Neural crest cell (in vitro differentiated cells): ENCODE measurements at regions not wholly inside any gene's neighbourhood (a gene's known extent, or its start where the extent isn't known, plus 50 kb on each side); places are given as distances from the start of the nearest gene placed in this dataset.

Source experiments
- DNase-seq: peaks from one replicate; pipeline ENCODE4 v3.0.0; 2021; ENCODE audit warnings: low read depth, mixed read lengths, low spot score
- H3K27ac Mint-ChIP-seq: one replicate; pipeline ENCODE4 v1.8.0; 2021; ENCODE audit warnings: mild to moderate bottlenecking, mixed read lengths; ENCODE audit not compliant: unreplicated experiment
- H3K27me3 Mint-ChIP-seq: 2 replicates; pipeline ENCODE4 v1.8.0; 2021; ENCODE audit warnings: low read depth, mild to moderate bottlenecking, mixed read lengths
- H3K36me3 Mint-ChIP-seq: 2 replicates; pipeline ENCODE4 v1.8.0; 2021; ENCODE audit warnings: low read depth, mild to moderate bottlenecking, mixed read lengths
- H3K4me1 Mint-ChIP-seq: 2 replicates; pipeline ENCODE4 v1.8.0; 2021; ENCODE audit warnings: mixed read lengths
- H3K4me3 Mint-ChIP-seq: one replicate; pipeline ENCODE4 v1.8.0; 2021; ENCODE audit warnings: mild to moderate bottlenecking, mixed read lengths
- H3K9me3 Mint-ChIP-seq: 2 replicates; pipeline ENCODE4 v1.8.0; 2021; ENCODE audit warnings: mixed read lengths
- TF ChIP-seq, protein P1 (sequence below): fragments of 200-600 bp; sonication (generic); conservative IDR thresholded peaks from 2 replicates; pipeline ENCODE4 v1.5.0; 2021; ENCODE audit warnings: antibody characterized with exemption, mild to moderate bottlenecking

DNA sequence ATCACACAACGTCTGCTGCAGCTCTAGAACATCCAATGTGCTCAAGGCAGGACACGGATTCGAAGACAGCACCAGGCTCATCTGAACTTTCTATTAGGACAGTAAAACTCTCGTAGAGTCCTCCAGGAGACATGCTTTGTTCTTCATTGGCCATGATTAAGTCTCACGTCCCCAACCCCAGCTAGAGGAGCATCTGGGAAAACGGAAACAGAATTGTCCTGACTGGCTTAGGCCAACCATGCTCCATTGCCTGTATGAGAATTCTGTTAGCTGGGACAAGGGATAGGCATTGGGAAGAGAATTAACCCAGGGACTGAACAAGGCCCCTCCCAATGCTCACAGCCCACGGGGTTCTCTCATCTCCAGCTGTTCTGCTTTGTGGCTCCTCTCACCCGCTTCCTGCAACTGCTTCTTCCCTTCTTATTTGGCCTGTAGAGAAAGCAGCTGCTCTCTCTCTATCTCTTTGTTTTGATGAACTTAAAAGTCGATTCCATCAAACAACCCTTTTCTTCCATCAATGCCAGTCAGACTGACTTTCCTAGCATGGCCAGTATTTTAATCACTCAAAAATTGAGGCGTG, 75.6 kb downstream of the C1QL2 start:
- Mint-ChIP-seq H3K9me3 (no peaks in the 10 kb centered on the region), H3K27ac (no peak overlapping the region)

DNA sequence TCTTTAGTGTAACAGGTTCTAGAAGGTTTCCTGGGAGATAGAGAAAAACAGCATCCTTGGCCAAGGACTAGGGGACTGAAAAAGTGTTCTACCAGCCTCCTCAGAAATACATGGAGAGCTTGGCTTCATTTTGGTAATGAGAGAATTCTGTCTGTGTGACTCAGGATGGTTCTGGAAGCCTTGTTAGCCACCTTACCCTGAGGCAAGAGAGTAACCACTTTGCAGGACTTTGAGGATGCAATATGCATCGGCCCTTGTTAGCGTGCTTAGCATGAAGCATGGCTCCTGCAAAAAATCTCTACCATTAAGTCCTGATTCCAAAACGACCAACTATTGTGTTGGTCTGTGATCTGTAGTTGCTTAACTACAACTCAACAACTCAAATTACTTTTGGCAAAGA, 79.8 kb downstream of the C1QL2 start:
- DNase-seq = no peak
- H3K4me3 Mint-ChIP-seq = no peak overlapping the region
- H3K36me3 Mint-ChIP-seq = no peaks in the 10 kb centered on the region
- no peaks in the 10 kb centered on the region for H3K9me3 Mint-ChIP-seq
- H3K27ac Mint-ChIP-seq = no peak overlapping the region
- H3K4me1 Mint-ChIP-seq = no peaks in the 10 kb centered on the region
- TF ChIP-seq, protein P1, sequence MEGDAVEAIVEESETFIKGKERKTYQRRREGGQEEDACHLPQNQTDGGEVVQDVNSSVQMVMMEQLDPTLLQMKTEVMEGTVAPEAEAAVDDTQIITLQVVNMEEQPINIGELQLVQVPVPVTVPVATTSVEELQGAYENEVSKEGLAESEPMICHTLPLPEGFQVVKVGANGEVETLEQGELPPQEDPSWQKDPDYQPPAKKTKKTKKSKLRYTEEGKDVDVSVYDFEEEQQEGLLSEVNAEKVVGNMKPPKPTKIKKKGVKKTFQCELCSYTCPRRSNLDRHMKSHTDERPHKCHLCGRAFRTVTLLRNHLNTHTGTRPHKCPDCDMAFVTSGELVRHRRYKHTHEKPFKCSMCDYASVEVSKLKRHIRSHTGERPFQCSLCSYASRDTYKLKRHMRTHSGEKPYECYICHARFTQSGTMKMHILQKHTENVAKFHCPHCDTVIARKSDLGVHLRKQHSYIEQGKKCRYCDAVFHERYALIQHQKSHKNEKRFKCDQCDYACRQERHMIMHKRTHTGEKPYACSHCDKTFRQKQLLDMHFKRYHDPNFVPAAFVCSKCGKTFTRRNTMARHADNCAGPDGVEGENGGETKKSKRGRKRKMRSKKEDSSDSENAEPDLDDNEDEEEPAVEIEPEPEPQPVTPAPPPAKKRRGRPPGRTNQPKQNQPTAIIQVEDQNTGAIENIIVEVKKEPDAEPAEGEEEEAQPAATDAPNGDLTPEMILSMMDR = no peak
- H3K27me3 Mint-ChIP-seq = peaks cover 43% of the 10 kb centered on the region

More for the DNA sequence above, 75.6 kb downstream of the C1QL2 start:
- peaks cover 9% of the 10 kb centered on the region for H3K4me1 Mint-ChIP-seq
- DNase-seq = no peak
- H3K27me3 Mint-ChIP-seq = peaks cover 30% of the 10 kb centered on the region
- no peak overlapping the region for H3K4me3 Mint-ChIP-seq
- no peaks in the 10 kb centered on the region for H3K36me3 Mint-ChIP-seq
- TF ChIP-seq, protein P1 = no peak

DNA sequence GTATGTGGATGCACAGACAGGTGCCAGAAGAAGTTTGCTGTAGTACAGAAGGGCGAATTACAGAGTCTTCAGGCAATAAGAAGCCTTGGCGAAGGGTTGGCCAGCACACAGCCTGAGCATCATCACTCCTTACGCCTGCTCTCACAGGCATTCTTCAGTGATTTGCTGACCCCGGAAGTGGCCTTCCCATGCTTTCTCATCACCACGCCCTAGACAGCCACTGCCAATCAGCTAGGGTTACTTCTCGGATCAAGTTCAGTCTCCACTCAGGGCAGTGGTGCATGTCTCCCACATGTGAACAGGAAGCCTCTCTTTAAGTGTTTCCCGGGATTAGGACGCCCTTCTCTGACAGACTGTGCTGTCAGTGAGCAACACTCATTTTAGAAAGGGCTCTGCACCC, 81.8 kb downstream of the C1QL2 start:
- no peaks in the 10 kb centered on the region for H3K4me1 Mint-ChIP-seq
- no peak for DNase-seq
- peaks cover 41% of the 10 kb centered on the region for H3K27me3 Mint-ChIP-seq

DNA sequence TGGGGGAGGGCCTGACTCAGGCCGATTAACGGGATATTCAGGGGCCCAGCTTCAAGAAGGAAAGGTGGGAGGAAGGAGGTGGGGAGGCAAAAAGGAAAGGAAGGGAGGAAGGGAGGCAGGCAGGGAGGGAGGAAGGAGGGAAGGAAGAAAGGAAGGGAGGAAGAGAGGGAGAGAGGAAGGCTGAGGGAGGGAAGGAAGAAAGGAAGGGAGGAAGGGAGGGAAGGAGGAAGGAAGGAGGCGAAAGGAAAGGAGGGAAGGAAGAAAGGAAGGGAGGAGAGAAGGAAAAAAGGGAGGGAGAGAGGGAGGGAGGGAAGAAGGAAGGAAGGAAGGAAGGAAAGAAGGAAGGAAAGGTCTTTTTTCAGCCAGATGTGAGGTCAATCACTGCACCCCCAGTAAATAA, 85.3 kb downstream of the C1QL2 start:
- Mint-ChIP-seq H3K27ac (no peak overlapping the region), H3K4me3 (no peak overlapping the region), H3K36me3 (no peaks in the 10 kb centered on the region), H3K4me1 (no peaks in the 10 kb centered on the region), H3K9me3 (no peaks in the 10 kb centered on the region), H3K27me3 (peaks cover 29% of the 10 kb centered on the region)
- no peak for DNase-seq
- TF ChIP-seq, protein P1 = no peak

More for the DNA sequence above, 81.8 kb downstream of the C1QL2 start:
- no peaks in the 10 kb centered on the region for H3K9me3 Mint-ChIP-seq
- H3K36me3 Mint-ChIP-seq = no peaks in the 10 kb centered on the region
- no peak overlapping the region for H3K4me3 Mint-ChIP-seq
- TF ChIP-seq, protein P1 = no peak
- H3K27ac Mint-ChIP-seq = peak overlapping the region; percentile 13

DNA sequence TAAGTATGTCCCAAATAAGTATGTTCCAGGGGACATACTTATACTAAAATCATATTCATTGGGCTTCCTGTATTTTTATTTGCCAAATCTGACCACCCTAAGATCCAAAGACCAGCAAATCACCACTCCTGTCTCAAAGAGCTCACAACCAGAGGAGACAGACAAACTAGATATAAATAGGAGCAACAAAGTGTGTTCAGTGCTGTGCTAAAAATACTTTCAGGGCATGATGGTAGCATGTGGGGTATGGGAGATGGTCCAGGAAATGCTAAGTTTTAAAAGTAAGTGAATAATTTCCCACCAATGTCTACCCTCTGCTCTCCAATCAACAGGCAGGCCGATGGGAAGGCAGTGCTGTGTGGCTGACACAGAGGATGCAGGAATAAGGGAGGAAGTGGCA, 87.1 kb downstream of the C1QL2 start:
- H3K27me3 Mint-ChIP-seq = peaks cover 20% of the 10 kb centered on the region
- DNase-seq = no peak
- H3K36me3 Mint-ChIP-seq = no peaks in the 10 kb centered on the region
- TF ChIP-seq, protein P1 = no peak
- H3K27ac Mint-ChIP-seq = no peak overlapping the region
- H3K9me3 Mint-ChIP-seq = no peaks in the 10 kb centered on the region
- no peak overlapping the region for H3K4me3 Mint-ChIP-seq
- H3K4me1 Mint-ChIP-seq = no peaks in the 10 kb centered on the region
